Body of pancreas (tissue), 4 donors: ENCODE measurements at regions not wholly inside any gene's neighbourhood (a gene's known extent, or its start where the extent isn't known, plus 50 kb on each side); places are given as distances from the start of the nearest gene placed in this dataset.

Experiments
- CTCF ChIP-seq, 7 experiments: fragments of 450-650 bp in 4 of 7; fragments of 200-600 bp in 3 of 7; sonication (generic) in 3 of 7; IDR thresholded peaks; one replicate each; pipeline ENCODE4 v1.5.1; 2016 to 2019; ENCODE audit warnings: antibody characterized with exemption in 7 of 7
- POLR2A ChIP-seq, 3 donors: fragments of 450-650 bp; IDR thresholded peaks; one replicate each; pipeline ENCODE4 v1.6.1; 2016; ENCODE audit warnings: antibody characterized with exemption in 3 of 3, mild to moderate bottlenecking in 2 of 3

GRCh38 chr2:6602471-6602870, 263.2 kb downstream of the CMPK2 start:
- TF ChIP-seq CTCF (IDR thresholded peaks at IDR 0.05), result no peak
- TF ChIP-seq POLR2A (IDR thresholded peaks at IDR 0.05), result no peak
